ENCODE measurements at regions not wholly inside any gene's neighbourhood (a gene's known extent, or its start where the extent isn't known, plus 50 kb on each side); places are given as distances from the start of the nearest gene placed in this dataset.

DNA sequence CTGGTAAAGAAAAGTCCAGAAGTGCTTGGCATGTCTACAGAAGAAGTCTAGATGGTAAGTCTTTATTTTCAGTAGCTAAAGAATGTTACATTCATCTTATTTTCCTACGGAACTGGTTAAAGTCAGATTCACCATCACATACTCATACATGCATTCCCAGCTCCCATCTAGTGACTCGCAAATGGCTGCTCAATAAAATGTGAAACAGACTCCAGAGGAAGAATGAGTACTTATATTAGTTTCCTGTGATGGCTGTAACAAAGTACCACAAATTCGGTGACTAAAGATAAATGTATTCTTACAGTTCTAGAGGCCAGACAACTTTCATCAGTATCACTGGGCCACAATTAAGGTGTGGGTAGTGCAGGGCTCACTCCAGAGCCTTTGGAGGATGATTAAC is 797.2 kb downstream of the SATB2 start:
- TF ChIP-seq CTCF (IDR thresholded peaks at IDR 0.05) = no peak

DNA sequence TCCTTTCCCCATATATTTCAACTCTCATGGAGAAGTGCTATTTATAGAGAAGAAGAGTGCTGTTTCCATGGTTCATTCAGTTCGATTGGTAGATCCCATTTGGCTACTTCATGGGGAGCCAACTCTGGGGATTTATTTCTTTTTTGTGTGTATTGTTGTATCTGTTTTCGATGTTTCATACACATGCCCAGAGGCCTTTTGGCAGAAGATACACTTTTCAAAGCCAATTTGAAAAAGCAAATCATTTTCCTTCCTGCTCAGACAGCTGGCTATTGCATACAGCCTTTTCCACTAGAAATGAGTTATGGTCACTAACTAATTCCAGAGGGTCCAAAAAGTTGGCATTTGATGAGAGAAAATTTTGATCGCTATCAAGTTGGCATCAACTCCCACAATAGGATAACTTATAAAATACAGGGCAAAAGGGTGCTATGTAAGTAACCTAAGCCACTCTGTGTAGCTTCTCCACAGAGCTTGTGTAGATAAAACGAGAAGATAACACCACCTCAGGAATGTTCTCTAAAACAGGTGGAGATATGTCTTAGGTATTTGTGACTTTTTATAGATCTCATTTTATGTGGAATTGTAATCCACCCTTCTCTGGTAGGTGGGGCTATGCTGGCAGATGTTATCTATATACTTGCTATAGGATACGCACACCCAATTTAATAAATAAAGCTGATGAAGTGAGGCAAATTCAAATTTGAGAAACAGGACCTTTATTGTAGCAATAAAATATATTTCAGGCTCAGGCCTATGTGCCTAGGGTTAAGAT is 798.5 kb downstream of the SATB2 start:
- TF ChIP-seq CTCF (IDR thresholded peaks at IDR 0.05) = no peak
- no peak for DNase-seq (ENCODE audit: low spot score)
- H3K27ac ChIP-seq = no peak overlapping the region
- no peak overlapping the region for H3K4me3 ChIP-seq

More for the DNA sequence above, 797.2 kb downstream of the SATB2 start:
- DNase-seq (ENCODE audit: low spot score) = no peak
- Histone ChIP-seq H3K4me3 (no peak overlapping the region), H3K27ac (no peak overlapping the region)

- TF ChIP-seq CTCF (IDR thresholded peaks at IDR 0.05) = no peak
- H3K4me3 ChIP-seq = no peak overlapping the region
- no peak overlapping the region for H3K27ac ChIP-seq
- no peak for DNase-seq (ENCODE audit: low spot score)
Observed at GRCh38 chr2:198657512-198658121, 800.1 kb downstream of the SATB2 start.

DNA sequence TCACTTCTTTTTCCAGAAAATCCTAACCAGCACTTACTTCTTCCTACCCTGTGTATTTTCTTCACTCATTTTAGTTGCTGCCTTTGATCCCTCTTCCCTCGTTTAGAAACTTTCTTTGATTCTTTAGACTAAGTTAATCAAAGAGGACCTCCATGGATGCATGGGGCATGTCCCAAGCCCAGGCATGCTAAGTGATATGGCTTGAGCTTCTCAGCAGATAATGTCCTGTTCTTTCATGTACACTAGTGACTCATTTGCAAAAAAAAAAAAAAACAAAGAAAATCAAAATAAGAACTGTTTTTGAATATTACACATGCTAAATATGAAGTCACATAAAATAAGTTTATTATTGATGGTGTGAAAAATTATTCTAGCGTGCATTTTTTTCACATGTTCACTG is 800.9 kb downstream of the SATB2 start:
- no peak for TF ChIP-seq CTCF (IDR thresholded peaks at IDR 0.05)
- no peak overlapping the region for H3K27ac ChIP-seq
- DNase-seq (ENCODE audit: low spot score) = no peak
- no peak overlapping the region for H3K4me3 ChIP-seq

DNA sequence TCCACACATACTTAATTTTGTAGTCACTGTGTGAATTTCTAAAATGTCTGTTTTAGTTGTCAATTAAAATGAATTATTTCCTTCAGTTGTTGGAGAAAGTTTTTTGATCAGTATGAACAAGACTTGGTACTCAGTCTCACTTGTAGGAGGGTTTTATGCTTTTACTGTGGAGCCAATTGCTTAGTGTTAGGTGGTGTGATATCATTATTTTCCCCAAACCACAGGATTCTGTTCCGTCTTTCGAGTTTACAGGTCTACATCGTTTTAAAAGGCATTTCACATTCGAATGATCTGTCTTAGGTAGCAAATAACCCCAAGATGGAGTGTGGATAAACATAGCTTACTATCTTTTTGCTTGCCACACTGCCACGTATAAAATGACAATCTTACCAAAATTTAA is 803.1 kb downstream of the SATB2 start:
- Histone ChIP-seq H3K4me3 (no peak overlapping the region), H3K27ac (no peak overlapping the region)
- DNase-seq (ENCODE audit: low spot score) = no peak
- no peak for TF ChIP-seq CTCF (IDR thresholded peaks at IDR 0.05)

DNA sequence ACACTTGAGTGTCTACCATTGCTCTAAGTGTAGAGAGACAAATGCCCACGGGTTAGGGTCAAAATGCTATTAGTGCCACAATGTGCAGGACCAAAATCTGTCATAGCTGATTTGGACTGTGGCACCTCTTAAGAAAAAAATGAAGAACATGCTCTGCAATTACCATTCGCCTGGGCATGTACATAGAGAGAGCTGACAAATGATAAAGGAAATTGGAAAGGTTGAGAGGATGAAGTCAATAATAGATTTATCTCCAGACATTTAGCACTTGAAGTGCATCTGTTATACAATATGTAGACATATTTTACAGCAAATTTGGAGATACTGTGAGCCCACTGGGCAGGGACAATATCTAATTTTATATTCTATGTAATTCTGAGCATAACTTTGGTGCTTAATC is 804.4 kb downstream of the SATB2 start:
- no peak overlapping the region for H3K27ac ChIP-seq
- TF ChIP-seq CTCF (IDR thresholded peaks at IDR 0.05) = no peak
- no peak overlapping the region for H3K4me3 ChIP-seq
- DNase-seq (ENCODE audit: low spot score) = no peak

DNA sequence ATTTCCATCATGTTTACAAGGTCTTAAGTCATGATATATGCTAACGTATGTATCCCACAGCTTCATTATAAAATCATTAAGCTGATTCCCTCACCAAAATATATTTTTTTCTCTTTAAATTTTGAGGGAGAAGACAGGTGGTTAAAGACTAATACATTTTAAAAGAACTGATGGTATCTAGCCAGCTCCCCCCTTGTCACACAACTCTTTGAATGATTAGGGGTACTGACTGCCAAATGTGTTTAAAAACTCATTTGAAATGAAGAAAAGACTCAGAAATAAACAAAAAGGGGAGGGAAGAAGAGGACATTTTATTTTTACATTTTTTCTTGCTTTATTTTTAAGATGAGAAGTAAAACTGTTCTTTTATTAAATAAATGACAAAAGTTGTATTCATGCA is 805.3 kb downstream of the SATB2 start:
- H3K27ac ChIP-seq = no peak overlapping the region
- no peak overlapping the region for H3K4me3 ChIP-seq
- no peak for TF ChIP-seq CTCF (IDR thresholded peaks at IDR 0.05)
- no peak for DNase-seq (ENCODE audit: low spot score)
